GM06990 (cell line): ENCODE measurements at regions not wholly inside any gene's neighbourhood (a gene's known extent, or its start where the extent isn't known, plus 50 kb on each side); places are given as distances from the start of the nearest gene placed in this dataset.

Source experiments
- DNase-seq: peaks from one replicate; pipeline ENCODE4 v3.0.0-alpha.2; 2011; ENCODE audit not compliant: insufficient read length; ENCODE audit errors: extremely low read depth
- H3K27me3 ChIP-seq: replicated peaks from 2 replicates; pipeline ENCODE4 v1.6.0; 2011; ENCODE audit warnings: low read length; ENCODE audit not compliant: control insufficient read depth, insufficient read depth
- H3K36me3 ChIP-seq: 2 replicates; pipeline ENCODE4 v1.5.1; 2011; ENCODE audit warnings: low read length; ENCODE audit not compliant: control insufficient read depth, insufficient read depth
- H3K4me3 ChIP-seq: replicated peaks from 2 replicates; pipeline ENCODE4 v1.5.1; 2011; ENCODE audit warnings: low read depth, mild to moderate bottlenecking, control low read depth, low read length
- TF ChIP-seq, protein P1 (sequence below): IDR thresholded peaks from 2 replicates; pipeline ENCODE4 v1.5.1; 2011; ENCODE audit warnings: low read length, control low read depth, mild to moderate bottlenecking, inconsistent platforms; ENCODE audit not compliant: insufficient read depth, poor library complexity, severe bottlenecking

DNA sequence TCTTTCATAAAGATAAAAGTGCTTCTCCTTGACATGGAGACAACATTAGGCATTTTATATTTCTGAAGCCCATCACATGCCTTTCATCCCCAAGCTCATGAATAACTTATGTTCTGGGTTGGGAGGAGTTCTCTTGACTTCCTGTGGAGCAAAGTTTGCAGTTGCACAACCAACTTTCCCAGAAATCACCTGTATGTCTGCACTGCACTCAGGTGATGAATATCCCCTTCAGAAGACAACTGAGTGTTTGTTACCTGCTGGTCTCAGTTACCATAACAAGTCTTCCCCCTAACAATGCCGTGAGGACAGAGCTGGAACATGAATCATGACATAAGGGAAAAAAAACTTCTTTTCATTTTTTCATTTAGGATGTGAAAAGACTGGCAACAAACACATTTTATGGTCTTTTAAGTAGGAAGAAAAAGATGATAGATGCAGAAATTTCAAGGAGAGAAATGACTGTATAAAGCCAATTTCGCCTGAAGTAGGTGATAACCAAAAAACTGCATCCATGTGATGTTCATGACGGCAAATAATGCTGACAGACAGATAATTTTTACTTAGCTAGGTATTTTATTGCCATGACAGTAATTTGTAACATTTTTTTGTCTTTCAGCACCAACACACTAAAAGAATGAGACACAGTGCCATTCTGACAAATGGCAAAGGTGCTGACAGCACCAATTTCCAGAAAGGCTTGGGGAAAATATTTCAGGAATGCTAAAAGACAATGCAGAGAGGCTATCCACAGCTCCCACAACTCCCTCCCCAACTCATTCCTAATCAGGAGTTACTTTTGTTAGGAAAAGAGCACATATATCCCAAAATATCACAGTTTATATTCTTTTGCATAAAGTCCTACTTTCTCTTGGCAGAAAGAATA lies 656.3 kb downstream of the PRELID2 start:
- TF ChIP-seq, protein P1, sequence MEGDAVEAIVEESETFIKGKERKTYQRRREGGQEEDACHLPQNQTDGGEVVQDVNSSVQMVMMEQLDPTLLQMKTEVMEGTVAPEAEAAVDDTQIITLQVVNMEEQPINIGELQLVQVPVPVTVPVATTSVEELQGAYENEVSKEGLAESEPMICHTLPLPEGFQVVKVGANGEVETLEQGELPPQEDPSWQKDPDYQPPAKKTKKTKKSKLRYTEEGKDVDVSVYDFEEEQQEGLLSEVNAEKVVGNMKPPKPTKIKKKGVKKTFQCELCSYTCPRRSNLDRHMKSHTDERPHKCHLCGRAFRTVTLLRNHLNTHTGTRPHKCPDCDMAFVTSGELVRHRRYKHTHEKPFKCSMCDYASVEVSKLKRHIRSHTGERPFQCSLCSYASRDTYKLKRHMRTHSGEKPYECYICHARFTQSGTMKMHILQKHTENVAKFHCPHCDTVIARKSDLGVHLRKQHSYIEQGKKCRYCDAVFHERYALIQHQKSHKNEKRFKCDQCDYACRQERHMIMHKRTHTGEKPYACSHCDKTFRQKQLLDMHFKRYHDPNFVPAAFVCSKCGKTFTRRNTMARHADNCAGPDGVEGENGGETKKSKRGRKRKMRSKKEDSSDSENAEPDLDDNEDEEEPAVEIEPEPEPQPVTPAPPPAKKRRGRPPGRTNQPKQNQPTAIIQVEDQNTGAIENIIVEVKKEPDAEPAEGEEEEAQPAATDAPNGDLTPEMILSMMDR, result no peak
- Histone ChIP-seq H3K36me3 (no peaks in the 10 kb centered on the region), H3K4me3 (no peak overlapping the region), H3K27me3 (no peaks in the 10 kb centered on the region)
- no peak for DNase-seq

DNA sequence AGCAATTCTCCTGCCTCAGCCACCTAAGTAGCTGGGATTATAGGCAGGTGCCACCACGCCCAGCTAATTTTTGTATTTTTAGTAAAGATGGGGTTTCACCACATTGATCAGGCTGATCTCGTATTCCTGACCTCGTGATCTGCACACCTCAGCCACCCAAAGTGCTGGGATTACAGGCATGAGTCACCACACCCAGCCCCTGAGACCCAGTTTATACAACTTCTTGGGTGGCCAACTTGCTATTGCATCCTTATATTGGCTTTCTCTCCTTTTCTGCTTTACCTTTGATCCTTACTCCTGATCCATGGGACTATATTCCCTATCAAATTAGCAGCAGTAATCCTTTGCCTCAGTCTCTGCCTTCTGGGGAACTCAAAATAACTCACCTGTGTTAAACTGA lies 659.1 kb downstream of the PRELID2 start:
- Histone ChIP-seq H3K27me3 (no peaks in the 10 kb centered on the region), H3K36me3 (no peaks in the 10 kb centered on the region), H3K4me3 (no peak overlapping the region)
- DNase-seq, result no peak
- TF ChIP-seq, protein P1, result no peak

- H3K27me3 ChIP-seq, result no peaks in the 10 kb centered on the region
- H3K36me3 ChIP-seq, result no peaks in the 10 kb centered on the region
- DNase-seq, result no peak
- H3K4me3 ChIP-seq, result no peak overlapping the region
- TF ChIP-seq, protein P1, result no peak
These were observed 669.0 kb downstream of the PRELID2 start for GRCh38 chr5:145166110-145166509.

DNA sequence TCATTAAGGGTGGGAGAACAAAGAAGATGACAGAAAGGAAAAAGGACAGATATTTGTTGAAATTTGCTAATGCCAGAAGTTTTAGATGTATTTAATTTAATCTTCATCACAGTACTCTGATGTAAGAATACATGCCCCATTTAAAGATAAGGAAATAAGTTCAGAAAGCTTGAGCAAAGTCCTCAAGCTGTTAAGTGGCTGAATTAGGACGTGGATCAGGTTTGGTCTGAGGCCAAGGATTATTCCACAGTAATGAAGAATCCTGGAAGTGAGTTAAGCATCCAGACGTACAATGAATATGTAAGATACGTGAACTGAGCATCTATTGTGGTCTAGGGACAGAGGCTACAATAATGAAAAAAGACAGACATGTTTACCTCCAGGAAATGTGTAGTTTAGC lies 671.3 kb downstream of the PRELID2 start:
- no peaks in the 10 kb centered on the region for H3K36me3 ChIP-seq
- H3K27me3 ChIP-seq, result no peaks in the 10 kb centered on the region
- no peak overlapping the region for H3K4me3 ChIP-seq
- DNase-seq, result no peak
- TF ChIP-seq, protein P1, result no peak

- TF ChIP-seq, protein P1, result no peak
- no peaks in the 10 kb centered on the region for H3K36me3 ChIP-seq
- no peak for DNase-seq
- no peaks in the 10 kb centered on the region for H3K27me3 ChIP-seq
- H3K4me3 ChIP-seq, result no peak overlapping the region
These were observed 672.5 kb downstream of the PRELID2 start for GRCh38 chr5:145162626-145163025.

DNA sequence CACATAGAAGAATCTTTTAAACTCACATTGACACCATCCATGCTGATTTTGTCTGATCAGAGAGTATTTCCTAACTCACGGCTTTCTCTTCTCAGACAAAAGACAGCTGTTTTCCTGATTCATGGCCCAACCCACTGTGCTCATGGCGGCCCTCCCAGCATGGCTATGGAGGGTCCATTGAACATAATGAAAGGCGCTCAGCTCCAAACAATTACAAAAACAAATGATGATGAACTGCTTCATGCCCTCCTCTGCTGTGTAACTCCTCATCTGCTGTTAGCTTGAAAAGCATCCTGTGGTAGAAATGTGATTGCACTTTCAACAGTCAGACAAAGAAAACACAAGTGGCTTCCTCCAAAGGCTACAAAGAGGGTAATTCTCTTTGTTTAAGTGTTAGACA lies 673.8 kb downstream of the PRELID2 start:
- H3K27me3 ChIP-seq, result no peaks in the 10 kb centered on the region

More for the DNA sequence above, 673.8 kb downstream of the PRELID2 start:
- H3K36me3 ChIP-seq, result no peaks in the 10 kb centered on the region
- DNase-seq, result no peak
- no peak overlapping the region for H3K4me3 ChIP-seq
- TF ChIP-seq, protein P1, result no peak
